HCT116 (cell line): ENCODE measurements at regions not wholly inside any gene's neighbourhood (a gene's known extent, or its start where the extent isn't known, plus 50 kb on each side); places are given as distances from the start of the nearest gene placed in this dataset.

ENCODE experiments used
- ATAC-seq: fragments of 200-7000 bp; cut with Tn5 transposase; 2 replicates; pipeline ENCODE4 v1.9.1; 2020; ENCODE audit warnings: mild to moderate bottlenecking, moderate library complexity
- BruUV-seq: library from RNA; stranded (reverse); fragments of 400-500 nt; replicated peaks from 2 replicates; lab custom pipeline; 2021; lab: Mats Ljungman, UMichigan
- CTCF ChIA-PET: fragments of 300-600 bp; sonication (Branson Sonifier 250); formaldehyde crosslinking; loops from one replicate; lab custom pipeline; 2021; ENCODE audit warnings: antibody characterized with exemption; lab: Charles Lee
- POLR2A ChIA-PET: fragments of 300-600, 350-600 bp; sonication (Branson Sonifier 250); formaldehyde crosslinking; loops from one replicate; lab custom pipeline; 2021; ENCODE audit warnings: antibody characterized with exemption; lab: Charles Lee
- RAD21 ChIA-PET, 2 experiments: fragments of 300-600 bp; sonication (Branson Sonifier 250); formaldehyde crosslinking; loops; one replicate each; lab custom pipeline; 2023; ENCODE audit warnings: low total read pairs in 2 of 2; ENCODE audit not compliant: uncharacterized antibody in 2 of 2, unreplicated experiment in 2 of 2, low non-redundant PET in 1 of 2; lab: Charles Lee
- DNase-seq: peaks from one replicate; pipeline ENCODE4 v3.0.0-alpha.2; 2010; ENCODE audit warnings: low read depth, low spot score
- H2AFZ ChIP-seq: fragments of 200-600 bp; shearing (Covaris generic), sonication (generic); 2 replicates; pipeline ENCODE4 v1.6.1; 2017; ENCODE audit warnings: low read depth, mixed run types, mixed read lengths, antibody characterized with exemption, low read length; ENCODE audit not compliant: poor library complexity, severe bottlenecking
- H3K27ac ChIP-seq: 2 replicates; pipeline ENCODE4 v1.5.1; 2012; ENCODE audit warnings: low read depth, low read length
- H3K27me3 ChIP-seq: fragments of 200-600 bp; sonication (generic); 2 replicates; pipeline ENCODE4 v1.6.1; 2016; ENCODE audit warnings: mixed run types, low read length, mixed read lengths; ENCODE audit not compliant: insufficient read depth
- H3K36me3 ChIP-seq, 2 experiments: fragments of 200-500 bp in 1 of 2; fragments of 200-600 bp in 1 of 2; sonication (Bioruptor generic) in 1 of 2; sonication (generic) in 1 of 2; 2 replicates each; pipeline versions ENCODE4 v1.5.1 to v1.6.1; 2014 to 2016; ENCODE audit warnings: low read length in 2 of 2, inconsistent platforms in 1 of 2, mixed read lengths in 1 of 2, mixed run types in 1 of 2; ENCODE audit not compliant: insufficient read depth in 2 of 2, control insufficient read depth in 1 of 2
- H3K4me1 ChIP-seq, 2 experiments: fragments of 200-600 bp in 1 of 2; sonication (generic) in 1 of 2; 2 replicates each; pipeline versions ENCODE4 v1.5.1 to v1.6.1; 2012 to 2017; ENCODE audit warnings: low read length in 2 of 2, inconsistent platforms in 1 of 2, mild to moderate bottlenecking in 1 of 2, mixed read lengths in 1 of 2, mixed run types in 1 of 2, moderate library complexity in 1 of 2; ENCODE audit not compliant: insufficient read depth in 2 of 2, control insufficient read depth in 1 of 2
- H3K4me2 ChIP-seq: fragments of 200-600 bp; sonication (generic); 2 replicates; pipeline ENCODE4 v1.6.1; 2017; ENCODE audit warnings: mixed run types, low read length, mixed read lengths
- H3K4me3 ChIP-seq, 2 experiments: fragments of 200-600 bp in 1 of 2; sonication (generic) in 1 of 2; replicated peaks in 1 of 2; 2 replicates each; pipeline ENCODE4 v1.5.1; 2011 to 2016; ENCODE audit warnings: low read length in 2 of 2, control low read depth in 1 of 2, low read depth in 1 of 2, mild to moderate bottlenecking in 1 of 2, mixed read lengths in 1 of 2, mixed run types in 1 of 2
- H3K79me2 ChIP-seq: fragments of 200-600 bp; sonication (generic); 2 replicates; pipeline ENCODE4 v1.6.1; 2017; ENCODE audit warnings: mild to moderate bottlenecking, mixed run types, low read length, moderate library complexity, mixed read lengths; ENCODE audit not compliant: insufficient read depth
- H3K9ac ChIP-seq: fragments of 200-600 bp; sonication (generic); 2 replicates; pipeline ENCODE4 v1.6.1; 2016; ENCODE audit warnings: low read length, mixed read lengths
- H3K9me2 ChIP-seq: fragments of 200-600 bp; sonication (generic), shearing (Covaris generic); 2 replicates; pipeline ENCODE4 v1.6.1; 2017; ENCODE audit warnings: mixed run types, mild to moderate bottlenecking, moderate library complexity; ENCODE audit not compliant: insufficient read depth
- H3K9me3 ChIP-seq, 2 experiments: fragments of 200-500 bp in 1 of 2; fragments of 200-600 bp in 1 of 2; sonication (Bioruptor generic) in 1 of 2; sonication (generic) in 1 of 2; 2 replicates each; pipeline ENCODE4 v1.6.1; 2014 to 2017; ENCODE audit warnings: low read length in 2 of 2, mixed read lengths in 2 of 2, inconsistent platforms in 1 of 2, low read depth in 1 of 2, mild to moderate bottlenecking in 1 of 2, mixed run types in 1 of 2, moderate library complexity in 1 of 2; ENCODE audit not compliant: control insufficient read depth in 1 of 2, insufficient read depth in 1 of 2
- H4K20me1 ChIP-seq: fragments of 200-600 bp; sonication (generic), shearing (Covaris generic); 2 replicates; pipeline ENCODE4 v1.6.1; 2017; ENCODE audit warnings: mixed run types, mild to moderate bottlenecking, moderate library complexity; ENCODE audit not compliant: insufficient read depth
- CBX3 ChIP-seq: IDR thresholded peaks from 2 replicates; pipeline ENCODE4 v1.6.1; 2012; ENCODE audit warnings: low read depth
- ELF1 ChIP-seq: IDR thresholded peaks from 2 replicates; pipeline ENCODE4 v1.6.1; 2012; ENCODE audit warnings: low read depth, borderline replicate concordance
- FOSL1 ChIP-seq: IDR thresholded peaks from 2 replicates; pipeline ENCODE4 v1.6.1; 2012; ENCODE audit warnings: low read depth
- RAD21 ChIP-seq: IDR thresholded peaks from 2 replicates; pipeline ENCODE4 v1.6.1; 2012; ENCODE audit warnings: low read depth, mild to moderate bottlenecking
- SIN3A ChIP-seq: IDR thresholded peaks from 2 replicates; pipeline ENCODE4 v1.6.1; 2012; ENCODE audit warnings: low read depth
- SP1 ChIP-seq: IDR thresholded peaks from 2 replicates; pipeline ENCODE4 v1.6.1; 2012; ENCODE audit warnings: low read depth
- SRF ChIP-seq: IDR thresholded peaks from 2 replicates; pipeline ENCODE4 v1.6.1; 2012; ENCODE audit warnings: low read depth
- TCF7L2 ChIP-seq: IDR thresholded peaks from 2 replicates; pipeline ENCODE4 v1.7.0; 2011; ENCODE audit warnings: borderline replicate concordance, inconsistent platforms; ENCODE audit not compliant: insufficient read depth, insufficient read length; ENCODE audit errors: extremely low read depth
- YY1 ChIP-seq: IDR thresholded peaks from 2 replicates; pipeline ENCODE4 v1.6.1; 2011; ENCODE audit warnings: low read length, low read depth, moderate library complexity, mild to moderate bottlenecking; ENCODE audit not compliant: insufficient replicate concordance; ENCODE audit errors: extremely low read depth
- ZNF274 ChIP-seq: fragments of 200-500 bp; sonication (Bioruptor generic); IDR thresholded peaks from 2 replicates; pipeline ENCODE4 v1.6.1; 2014; ENCODE audit warnings: mild to moderate bottlenecking, low read depth, low read length, inconsistent platforms
- intact Hi-C: fragments of 100-400 bp; cut with micrococcal nuclease; formaldehyde crosslinking; loops from 2 replicates; pipeline ENCODE4 v1.10.0; 2022
- TF ChIP-seq, protein P1 (sequence below): IDR thresholded peaks from 2 replicates; pipeline ENCODE4 v1.6.1; 2011; ENCODE audit warnings: mild to moderate bottlenecking, low read length, moderate library complexity; ENCODE audit not compliant: insufficient replicate concordance; ENCODE audit errors: extremely low read depth
- TF ChIP-seq, protein P2 (sequence below): IDR thresholded peaks from 2 replicates; pipeline ENCODE4 v1.6.1; 2012; ENCODE audit warnings: low read depth
- TF ChIP-seq, protein P3 (sequence below): IDR thresholded peaks from 2 replicates; pipeline ENCODE4 v1.6.1; 2012
- TF ChIP-seq, protein P4 (sequence below), 3 experiments: fragments of 200-600 bp in 1 of 3; sonication (generic) in 1 of 3; IDR thresholded peaks in 2 of 3; conservative IDR thresholded peaks in 1 of 3; 2 replicates each; pipeline ENCODE4 v1.5.1; 2012 to 2017; ENCODE audit warnings: low read depth in 2 of 3, low read length in 2 of 3, antibody characterized with exemption in 1 of 3, borderline replicate concordance in 1 of 3, control low read depth in 1 of 3, mild to moderate bottlenecking in 1 of 3, mixed read lengths in 1 of 3, mixed run types in 1 of 3, moderate library complexity in 1 of 3; ENCODE audit not compliant: insufficient read depth in 1 of 3
- TF ChIP-seq, protein P5 (sequence below): IDR thresholded peaks from 2 replicates; pipeline ENCODE4 v1.6.1; 2012

DNA sequence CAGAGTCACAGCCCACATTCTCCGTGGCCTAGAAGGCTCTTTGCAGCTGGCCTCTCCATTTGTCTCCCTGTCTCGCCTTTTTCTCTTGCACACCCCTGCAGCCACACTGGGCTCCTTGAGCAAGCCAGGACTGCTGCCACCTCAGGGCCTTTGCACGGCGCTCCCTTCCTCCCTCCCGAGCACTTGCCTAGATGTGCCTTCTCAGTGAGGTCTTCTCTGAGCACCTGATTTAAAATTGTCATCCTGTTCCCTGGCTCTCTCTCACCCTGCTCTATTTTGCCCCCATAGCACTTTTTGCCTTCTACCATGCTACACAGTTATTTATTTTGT, 102.9 kb upstream of the THY1 start:
- Histone ChIP-seq H3K9me2 (no peaks in the 10 kb centered on the region), H3K27ac (no peak overlapping the region), H3K79me2 (no peaks in the 10 kb centered on the region), H3K4me2 (no peak overlapping the region), H2AFZ (no peak overlapping the region), H4K20me1 (no peaks in the 10 kb centered on the region), H3K27me3 (no peaks in the 10 kb centered on the region), H3K36me3 (no peaks in the 10 kb centered on the region), H3K4me3 (no peak overlapping the region), H3K4me1 (no peaks in the 10 kb centered on the region), H3K9me3 (no peaks in the 10 kb centered on the region), H3K9ac (no peak overlapping the region)
- TF ChIP-seq, protein P1, sequence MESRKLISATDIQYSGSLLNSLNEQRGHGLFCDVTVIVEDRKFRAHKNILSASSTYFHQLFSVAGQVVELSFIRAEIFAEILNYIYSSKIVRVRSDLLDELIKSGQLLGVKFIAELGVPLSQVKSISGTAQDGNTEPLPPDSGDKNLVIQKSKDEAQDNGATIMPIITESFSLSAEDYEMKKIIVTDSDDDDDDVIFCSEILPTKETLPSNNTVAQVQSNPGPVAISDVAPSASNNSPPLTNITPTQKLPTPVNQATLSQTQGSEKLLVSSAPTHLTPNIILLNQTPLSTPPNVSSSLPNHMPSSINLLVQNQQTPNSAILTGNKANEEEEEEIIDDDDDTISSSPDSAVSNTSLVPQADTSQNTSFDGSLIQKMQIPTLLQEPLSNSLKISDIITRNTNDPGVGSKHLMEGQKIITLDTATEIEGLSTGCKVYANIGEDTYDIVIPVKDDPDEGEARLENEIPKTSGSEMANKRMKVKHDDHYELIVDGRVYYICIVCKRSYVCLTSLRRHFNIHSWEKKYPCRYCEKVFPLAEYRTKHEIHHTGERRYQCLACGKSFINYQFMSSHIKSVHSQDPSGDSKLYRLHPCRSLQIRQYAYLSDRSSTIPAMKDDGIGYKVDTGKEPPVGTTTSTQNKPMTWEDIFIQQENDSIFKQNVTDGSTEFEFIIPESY: no peak
- TF ChIP-seq ZNF274 (no peak), SRF (no peak), SP1 (no peak), TCF7L2 (no peak), FOSL1 (no peak), RAD21 (no peak), CBX3 (no peak), SIN3A (no peak), YY1 (no peak), ELF1 (no peak)
- TF ChIP-seq, protein P2, sequence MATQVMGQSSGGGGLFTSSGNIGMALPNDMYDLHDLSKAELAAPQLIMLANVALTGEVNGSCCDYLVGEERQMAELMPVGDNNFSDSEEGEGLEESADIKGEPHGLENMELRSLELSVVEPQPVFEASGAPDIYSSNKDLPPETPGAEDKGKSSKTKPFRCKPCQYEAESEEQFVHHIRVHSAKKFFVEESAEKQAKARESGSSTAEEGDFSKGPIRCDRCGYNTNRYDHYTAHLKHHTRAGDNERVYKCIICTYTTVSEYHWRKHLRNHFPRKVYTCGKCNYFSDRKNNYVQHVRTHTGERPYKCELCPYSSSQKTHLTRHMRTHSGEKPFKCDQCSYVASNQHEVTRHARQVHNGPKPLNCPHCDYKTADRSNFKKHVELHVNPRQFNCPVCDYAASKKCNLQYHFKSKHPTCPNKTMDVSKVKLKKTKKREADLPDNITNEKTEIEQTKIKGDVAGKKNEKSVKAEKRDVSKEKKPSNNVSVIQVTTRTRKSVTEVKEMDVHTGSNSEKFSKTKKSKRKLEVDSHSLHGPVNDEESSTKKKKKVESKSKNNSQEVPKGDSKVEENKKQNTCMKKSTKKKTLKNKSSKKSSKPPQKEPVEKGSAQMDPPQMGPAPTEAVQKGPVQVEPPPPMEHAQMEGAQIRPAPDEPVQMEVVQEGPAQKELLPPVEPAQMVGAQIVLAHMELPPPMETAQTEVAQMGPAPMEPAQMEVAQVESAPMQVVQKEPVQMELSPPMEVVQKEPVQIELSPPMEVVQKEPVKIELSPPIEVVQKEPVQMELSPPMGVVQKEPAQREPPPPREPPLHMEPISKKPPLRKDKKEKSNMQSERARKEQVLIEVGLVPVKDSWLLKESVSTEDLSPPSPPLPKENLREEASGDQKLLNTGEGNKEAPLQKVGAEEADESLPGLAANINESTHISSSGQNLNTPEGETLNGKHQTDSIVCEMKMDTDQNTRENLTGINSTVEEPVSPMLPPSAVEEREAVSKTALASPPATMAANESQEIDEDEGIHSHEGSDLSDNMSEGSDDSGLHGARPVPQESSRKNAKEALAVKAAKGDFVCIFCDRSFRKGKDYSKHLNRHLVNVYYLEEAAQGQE: no peak
- TF ChIP-seq, protein P3, sequence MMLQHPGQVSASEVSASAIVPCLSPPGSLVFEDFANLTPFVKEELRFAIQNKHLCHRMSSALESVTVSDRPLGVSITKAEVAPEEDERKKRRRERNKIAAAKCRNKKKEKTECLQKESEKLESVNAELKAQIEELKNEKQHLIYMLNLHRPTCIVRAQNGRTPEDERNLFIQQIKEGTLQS: no peak
- TF ChIP-seq, protein P4, sequence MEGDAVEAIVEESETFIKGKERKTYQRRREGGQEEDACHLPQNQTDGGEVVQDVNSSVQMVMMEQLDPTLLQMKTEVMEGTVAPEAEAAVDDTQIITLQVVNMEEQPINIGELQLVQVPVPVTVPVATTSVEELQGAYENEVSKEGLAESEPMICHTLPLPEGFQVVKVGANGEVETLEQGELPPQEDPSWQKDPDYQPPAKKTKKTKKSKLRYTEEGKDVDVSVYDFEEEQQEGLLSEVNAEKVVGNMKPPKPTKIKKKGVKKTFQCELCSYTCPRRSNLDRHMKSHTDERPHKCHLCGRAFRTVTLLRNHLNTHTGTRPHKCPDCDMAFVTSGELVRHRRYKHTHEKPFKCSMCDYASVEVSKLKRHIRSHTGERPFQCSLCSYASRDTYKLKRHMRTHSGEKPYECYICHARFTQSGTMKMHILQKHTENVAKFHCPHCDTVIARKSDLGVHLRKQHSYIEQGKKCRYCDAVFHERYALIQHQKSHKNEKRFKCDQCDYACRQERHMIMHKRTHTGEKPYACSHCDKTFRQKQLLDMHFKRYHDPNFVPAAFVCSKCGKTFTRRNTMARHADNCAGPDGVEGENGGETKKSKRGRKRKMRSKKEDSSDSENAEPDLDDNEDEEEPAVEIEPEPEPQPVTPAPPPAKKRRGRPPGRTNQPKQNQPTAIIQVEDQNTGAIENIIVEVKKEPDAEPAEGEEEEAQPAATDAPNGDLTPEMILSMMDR (IDR thresholded peaks at IDR 0.05 in 2 of 3, conservative IDR thresholded peaks at IDR 0.05 in 1 of 3; ENCODE audit: borderline replicate concordance in 1 of 3, insufficient read depth in 1 of 3, low read depth in 2 of 3, low read length in 2 of 3): no peak
- TF ChIP-seq, protein P5, sequence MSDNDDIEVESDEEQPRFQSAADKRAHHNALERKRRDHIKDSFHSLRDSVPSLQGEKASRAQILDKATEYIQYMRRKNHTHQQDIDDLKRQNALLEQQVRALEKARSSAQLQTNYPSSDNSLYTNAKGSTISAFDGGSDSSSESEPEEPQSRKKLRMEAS: no peak
- DNase-seq (no peak), ATAC-seq (no peak)
- ChIA-PET POLR2A (no interaction called here), CTCF (interaction anchor here (3.3 kb wide), 1 partner anchor 8 kb away, joined by 12 read pairs; no protein-coding TSS in a partner anchor), RAD21 (no interaction called here)
- no TSS peak for BruUV-seq
- intact Hi-C loops: no loop called here
